ENCODE measurements at regions not wholly inside any gene's neighbourhood (a gene's known extent, or its start where the extent isn't known, plus 50 kb on each side); places are given as distances from the start of the nearest gene placed in this dataset.

DNA sequence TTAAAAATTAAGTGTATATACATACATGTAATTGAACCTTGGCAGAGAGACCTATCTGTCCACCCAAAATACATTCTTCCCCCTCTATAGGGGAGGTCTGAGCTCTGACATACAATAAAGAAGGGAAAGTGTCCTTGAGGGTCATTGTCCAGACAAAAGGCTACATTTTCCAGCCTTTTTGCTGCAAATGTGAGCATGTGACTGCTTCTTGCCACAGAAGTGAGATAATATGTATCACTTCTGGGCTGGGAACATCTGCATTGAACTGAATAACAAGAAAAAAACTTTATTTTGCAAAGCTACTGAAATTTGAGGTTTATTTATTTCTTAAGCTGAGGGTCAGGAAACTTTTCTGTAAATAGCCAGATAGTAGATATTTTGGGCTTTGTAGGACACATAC lies 131.3 kb downstream of the TBC1D30 start:
- no peak for TF ChIP-seq EP300 (IDR thresholded peaks at IDR 0.05)
- TF ChIP-seq, protein P1, sequence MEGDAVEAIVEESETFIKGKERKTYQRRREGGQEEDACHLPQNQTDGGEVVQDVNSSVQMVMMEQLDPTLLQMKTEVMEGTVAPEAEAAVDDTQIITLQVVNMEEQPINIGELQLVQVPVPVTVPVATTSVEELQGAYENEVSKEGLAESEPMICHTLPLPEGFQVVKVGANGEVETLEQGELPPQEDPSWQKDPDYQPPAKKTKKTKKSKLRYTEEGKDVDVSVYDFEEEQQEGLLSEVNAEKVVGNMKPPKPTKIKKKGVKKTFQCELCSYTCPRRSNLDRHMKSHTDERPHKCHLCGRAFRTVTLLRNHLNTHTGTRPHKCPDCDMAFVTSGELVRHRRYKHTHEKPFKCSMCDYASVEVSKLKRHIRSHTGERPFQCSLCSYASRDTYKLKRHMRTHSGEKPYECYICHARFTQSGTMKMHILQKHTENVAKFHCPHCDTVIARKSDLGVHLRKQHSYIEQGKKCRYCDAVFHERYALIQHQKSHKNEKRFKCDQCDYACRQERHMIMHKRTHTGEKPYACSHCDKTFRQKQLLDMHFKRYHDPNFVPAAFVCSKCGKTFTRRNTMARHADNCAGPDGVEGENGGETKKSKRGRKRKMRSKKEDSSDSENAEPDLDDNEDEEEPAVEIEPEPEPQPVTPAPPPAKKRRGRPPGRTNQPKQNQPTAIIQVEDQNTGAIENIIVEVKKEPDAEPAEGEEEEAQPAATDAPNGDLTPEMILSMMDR (IDR thresholded peaks at IDR 0.05), result no peak
- no peak for TF ChIP-seq POLR2A (IDR thresholded peaks at IDR 0.05)
- TF ChIP-seq POLR2AphosphoS5 (IDR thresholded peaks at IDR 0.05), result no peak
